IPS-15b (cell line): ENCODE measurements at regions not wholly inside any gene's neighbourhood (a gene's known extent, or its start where the extent isn't known, plus 50 kb on each side); places are given as distances from the start of the nearest gene placed in this dataset.
"Not testable (repeated sequence)": the region's sequence is repeated elsewhere in the genome, so short reads cannot be mapped to it uniquely, and the experiment has no call there.

Source experiments
- H3K27me3 ChIP-seq: one replicate; pipeline ENCODE4 v1.6.1; 2013; ENCODE audit warnings: low read length; ENCODE audit not compliant: control insufficient read depth, insufficient read depth
- H3K36me3 ChIP-seq: one replicate; pipeline ENCODE4 v1.6.1; 2013; ENCODE audit warnings: low read length; ENCODE audit not compliant: control insufficient read depth, insufficient read depth
- H3K4me1 ChIP-seq: one replicate; pipeline ENCODE4 v1.6.1; 2013; ENCODE audit warnings: mild to moderate bottlenecking, low read length; ENCODE audit not compliant: control insufficient read depth, insufficient read depth
- H3K4me3 ChIP-seq: one replicate; pipeline ENCODE4 v1.5.1; 2013; ENCODE audit warnings: low read depth, low read length
- H3K9ac ChIP-seq: one replicate; pipeline ENCODE4 v1.6.1; 2013; ENCODE audit warnings: low read depth, mild to moderate bottlenecking, low read length
- H3K9me3 ChIP-seq: one replicate; pipeline ENCODE4 v1.6.1; 2013; ENCODE audit warnings: mild to moderate bottlenecking, low read length; ENCODE audit not compliant: control insufficient read depth, insufficient read depth

GRCh38 chr18:24601585-24601984 is 141.1 kb downstream of the HRH4 start:
- Histone ChIP-seq H3K36me3 (no peaks in the 10 kb centered on the region), H3K9ac (no peak overlapping the region), H3K9me3 (no peaks in the 10 kb centered on the region), H3K4me3 (no peak overlapping the region), H3K27me3 (no peaks in the 10 kb centered on the region), H3K4me1 (peaks cover 6% of the 10 kb centered on the region)

- no peaks in the 10 kb centered on the region for H3K36me3 ChIP-seq
These were observed 141.8 kb downstream of the HRH4 start for GRCh38 chr18:24602201-24602600.

GRCh38 chr18:24603151-24603550 is 142.7 kb downstream of the HRH4 start:
- Histone ChIP-seq H3K9ac (no peak overlapping the region), H3K27me3 (no peaks in the 10 kb centered on the region), H3K4me3 (no peak overlapping the region), H3K4me1 (peaks cover 6% of the 10 kb centered on the region), H3K36me3 (no peaks in the 10 kb centered on the region), H3K9me3 (no peaks in the 10 kb centered on the region)

More at GRCh38 chr18:24602201-24602600, 141.8 kb downstream of the HRH4 start:
- H3K4me3 ChIP-seq = no peak overlapping the region
- peaks cover 6% of the 10 kb centered on the region for H3K4me1 ChIP-seq
- no peaks in the 10 kb centered on the region for H3K9me3 ChIP-seq
- no peaks in the 10 kb centered on the region for H3K27me3 ChIP-seq
- no peak overlapping the region for H3K9ac ChIP-seq

DNA sequence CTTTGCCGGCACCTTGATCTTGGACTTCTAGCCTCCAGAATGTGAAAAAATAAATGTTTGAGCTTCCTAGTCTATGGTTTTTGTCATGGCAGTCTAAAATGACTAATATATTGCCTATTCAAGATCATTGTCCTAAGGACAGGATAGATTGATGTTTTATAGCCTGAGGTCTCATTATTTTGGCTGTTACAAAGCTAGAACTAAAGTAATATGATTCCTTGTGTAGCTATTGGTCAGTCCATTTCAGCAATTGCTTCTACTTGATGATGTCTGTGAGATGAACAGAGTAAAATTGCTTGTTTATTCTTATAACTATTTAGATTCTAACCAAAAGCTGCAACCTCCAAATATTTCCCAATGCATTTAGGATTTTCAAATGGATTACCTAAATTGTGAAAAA is 145.0 kb downstream of the HRH4 start:
- no peak overlapping the region for H3K4me3 ChIP-seq
- no peaks in the 10 kb centered on the region for H3K36me3 ChIP-seq
- no peaks in the 10 kb centered on the region for H3K27me3 ChIP-seq

GRCh38 chr18:24609254-24609653 is 148.8 kb downstream of the HRH4 start:
- Histone ChIP-seq H3K4me1 (no peaks in the 10 kb centered on the region), H3K27me3 (no peaks in the 10 kb centered on the region), H3K36me3 (no peaks in the 10 kb centered on the region), H3K9ac (no peak overlapping the region), H3K9me3 (no peaks in the 10 kb centered on the region), H3K4me3 (no peak overlapping the region)

More for the DNA sequence above, 145.0 kb downstream of the HRH4 start:
- Histone ChIP-seq H3K9ac (no peak overlapping the region), H3K4me1 (peaks cover 6% of the 10 kb centered on the region), H3K9me3 (no peaks in the 10 kb centered on the region)

DNA sequence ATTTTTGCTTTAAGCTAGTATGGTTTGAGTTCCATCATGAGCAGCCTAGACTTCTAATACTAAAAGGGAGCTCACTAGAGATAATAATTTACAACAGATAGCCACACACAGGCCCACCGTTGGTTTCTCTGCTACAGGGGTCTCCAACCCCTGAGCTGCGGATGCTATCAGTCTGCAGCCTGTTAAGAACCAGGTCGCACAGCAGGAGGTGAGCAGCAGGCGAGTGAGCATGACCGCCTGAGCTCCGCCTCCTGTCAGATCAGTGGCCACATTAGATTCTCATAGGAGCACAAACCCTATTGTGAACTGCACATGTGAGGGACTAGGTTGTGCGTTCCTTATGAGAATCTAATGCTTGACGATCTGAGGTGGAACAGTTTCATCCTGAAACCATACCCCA is 150.6 kb downstream of the HRH4 start:
- Histone ChIP-seq H3K4me1 (no peaks in the 10 kb centered on the region), H3K9me3 (no peaks in the 10 kb centered on the region), H3K9ac (no peak overlapping the region), H3K4me3 (no peak overlapping the region), H3K36me3 (no peaks in the 10 kb centered on the region), H3K27me3 (no peaks in the 10 kb centered on the region)

DNA sequence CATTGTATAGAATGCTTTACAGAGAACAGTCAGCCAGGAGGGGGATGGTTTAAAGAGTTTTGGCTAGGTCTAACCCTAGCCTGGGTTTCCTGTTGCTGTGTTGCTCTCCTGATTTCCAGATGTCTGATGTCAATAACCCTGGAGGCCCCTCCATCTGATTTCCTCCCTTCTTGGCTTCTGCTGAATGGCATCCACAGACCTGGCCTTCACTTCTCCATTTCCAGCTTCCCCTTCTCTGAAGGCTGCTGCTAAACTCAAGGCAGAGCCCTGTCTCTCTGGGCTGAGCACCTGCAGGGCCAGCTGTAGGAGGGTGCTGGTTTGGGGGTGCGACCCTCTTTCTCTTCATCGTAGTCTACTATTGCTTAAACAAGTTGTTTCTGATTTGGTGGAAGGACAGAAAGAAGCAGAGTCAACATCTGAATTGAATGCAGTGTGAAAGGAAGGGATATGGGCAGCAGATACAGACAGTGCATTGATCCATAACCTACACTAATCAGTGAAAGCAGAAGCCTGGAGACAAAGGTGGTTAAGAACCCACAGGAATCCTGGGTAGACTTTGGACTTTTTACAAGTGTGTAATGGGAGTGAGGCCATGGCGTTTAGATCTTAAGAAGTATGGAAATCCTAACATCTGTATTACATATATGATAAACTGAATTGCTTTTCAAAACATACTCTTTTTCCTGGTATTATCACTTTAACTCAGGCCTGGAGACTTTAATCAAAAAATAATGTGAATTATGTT is 153.6 kb downstream of the HRH4 start:
- Histone ChIP-seq H3K9ac (no peak overlapping the region), H3K36me3 (no peaks in the 10 kb centered on the region), H3K9me3 (no peaks in the 10 kb centered on the region), H3K4me3 (no peak overlapping the region), H3K4me1 (no peaks in the 10 kb centered on the region), H3K27me3 (no peaks in the 10 kb centered on the region)

DNA sequence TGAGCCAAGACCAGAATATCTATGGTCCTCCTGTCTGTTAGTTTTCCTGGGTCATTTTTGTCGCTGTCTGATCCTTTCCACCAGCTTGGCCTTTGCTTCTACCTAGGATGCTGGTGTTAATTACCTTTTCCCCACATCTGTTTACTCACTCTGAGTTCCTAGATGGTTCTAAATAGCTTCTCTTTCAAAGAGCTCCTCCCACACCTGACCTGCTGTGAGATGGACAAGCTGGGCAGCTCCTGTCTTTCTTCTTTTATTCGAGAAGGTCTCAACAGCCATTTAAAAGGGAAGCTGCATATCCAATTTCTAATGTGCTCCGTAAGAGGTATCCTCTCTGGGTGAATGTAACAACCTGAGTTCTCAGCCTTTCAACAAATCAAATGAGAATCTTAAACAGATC is 156.2 kb downstream of the HRH4 start:
- Histone ChIP-seq H3K4me3 (no peak overlapping the region), H3K36me3 (no peaks in the 10 kb centered on the region), H3K9me3 (no peaks in the 10 kb centered on the region), H3K9ac (no peak overlapping the region), H3K4me1 (no peaks in the 10 kb centered on the region), H3K27me3 (no peaks in the 10 kb centered on the region)

DNA sequence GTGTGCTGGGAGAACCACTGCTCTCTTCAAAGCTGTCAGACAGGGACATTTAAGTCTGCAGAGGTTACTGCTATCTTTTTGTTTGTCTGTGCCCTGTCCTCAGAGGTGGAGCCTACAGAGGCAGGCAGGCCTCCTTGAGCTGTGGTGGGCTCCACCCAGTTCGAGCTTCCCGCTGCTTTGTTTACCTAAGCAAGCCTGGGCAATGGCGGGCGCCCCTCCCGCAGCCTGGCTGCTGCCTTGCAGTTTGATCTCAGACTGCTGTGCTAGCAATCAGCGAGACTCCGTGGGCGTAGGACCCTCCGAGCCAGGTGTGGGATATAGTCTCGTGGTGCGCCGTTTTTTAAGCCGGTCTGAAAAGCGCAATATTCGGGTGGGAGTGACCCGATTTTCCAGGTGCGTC is 164.0 kb downstream of the HRH4 start:
- not testable (repeated sequence) for H3K4me3 ChIP-seq, H3K27me3 ChIP-seq, H3K4me1 ChIP-seq, H3K9me3 ChIP-seq, H3K36me3 ChIP-seq, H3K9ac ChIP-seq

DNA sequence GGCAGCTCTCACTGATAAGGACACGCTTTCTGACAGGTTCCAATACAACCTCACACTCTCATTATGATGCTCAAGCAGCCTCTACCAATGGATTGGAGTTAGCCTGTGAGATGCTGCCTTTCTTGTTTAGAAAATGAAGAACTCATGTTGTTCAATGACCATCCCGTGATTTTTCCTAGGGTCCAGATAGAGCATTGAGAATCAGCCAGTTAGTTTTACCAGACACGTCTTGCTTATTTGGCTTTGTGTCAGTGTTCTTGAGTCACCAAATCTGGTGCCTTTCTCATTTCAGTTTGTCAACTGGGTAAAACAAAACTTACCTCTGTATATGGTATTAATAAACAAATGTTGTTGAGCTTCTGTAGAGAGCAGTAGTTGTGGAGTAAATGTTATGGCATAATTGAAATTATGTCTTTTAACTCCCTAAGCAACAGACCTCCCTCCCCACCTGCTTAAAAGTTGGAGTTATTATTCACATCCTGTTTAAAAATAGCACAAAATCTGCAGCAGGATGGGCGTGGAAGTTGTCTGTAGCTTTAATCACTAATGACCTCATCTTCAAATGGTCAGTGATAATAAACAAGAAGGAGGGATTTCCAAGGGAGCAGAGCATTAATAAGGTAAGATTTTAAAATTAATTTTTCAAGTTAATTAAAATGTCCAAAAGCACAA is 167.3 kb downstream of the HRH4 start:
- Histone ChIP-seq H3K9ac (no peak overlapping the region), H3K9me3 (no peaks in the 10 kb centered on the region), H3K36me3 (no peaks in the 10 kb centered on the region), H3K27me3 (peaks cover 28% of the 10 kb centered on the region), H3K4me1 (no peaks in the 10 kb centered on the region), H3K4me3 (no peak overlapping the region)

DNA sequence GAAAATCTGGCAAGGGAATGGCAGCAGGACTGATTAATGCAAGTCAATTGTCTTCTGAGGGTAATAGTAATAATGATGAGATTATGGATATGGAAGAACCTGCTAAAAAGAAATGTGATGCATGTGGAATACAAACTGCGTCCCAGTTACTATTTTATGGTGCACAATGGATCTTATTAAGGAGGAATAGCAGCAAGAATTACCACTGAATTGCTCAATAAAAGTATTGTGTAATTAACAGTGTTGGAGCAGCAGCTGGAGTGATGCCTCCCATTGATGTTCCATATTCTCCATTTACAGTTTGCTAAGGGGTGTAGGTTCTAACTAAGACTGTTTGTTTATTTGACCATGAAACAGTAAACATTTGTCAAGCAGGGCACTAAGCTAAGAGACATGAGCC is 167.9 kb downstream of the HRH4 start:
- H3K4me3 ChIP-seq = no peak overlapping the region
- H3K4me1 ChIP-seq = no peaks in the 10 kb centered on the region
- H3K9ac ChIP-seq = no peak overlapping the region
- H3K9me3 ChIP-seq = no peaks in the 10 kb centered on the region
- no peaks in the 10 kb centered on the region for H3K36me3 ChIP-seq
- peaks cover 32% of the 10 kb centered on the region for H3K27me3 ChIP-seq

GRCh38 chr18:24629921-24630320 is 169.5 kb downstream of the HRH4 start:
- H3K9ac ChIP-seq = no peak overlapping the region
- no peak overlapping the region for H3K4me3 ChIP-seq
- H3K9me3 ChIP-seq = no peaks in the 10 kb centered on the region
- no peaks in the 10 kb centered on the region for H3K4me1 ChIP-seq
- H3K36me3 ChIP-seq = no peaks in the 10 kb centered on the region
- peaks cover 32% of the 10 kb centered on the region for H3K27me3 ChIP-seq
